GM10266 (cell line): ENCODE measurements at regions not wholly inside any gene's neighbourhood (a gene's known extent, or its start where the extent isn't known, plus 50 kb on each side); places are given as distances from the start of the nearest gene placed in this dataset.

Experiments used
- DNase-seq: peaks from one replicate; pipeline ENCODE4 v3.0.0; 2012; ENCODE audit errors: extremely low spot score
- TF ChIP-seq, protein P1 (sequence below): IDR thresholded peaks from 2 replicates; pipeline ENCODE4 v1.5.1; 2012; ENCODE audit warnings: mild to moderate bottlenecking, low read depth; ENCODE audit not compliant: control insufficient read depth, insufficient read depth; ENCODE audit errors: missing control alignments

DNA sequence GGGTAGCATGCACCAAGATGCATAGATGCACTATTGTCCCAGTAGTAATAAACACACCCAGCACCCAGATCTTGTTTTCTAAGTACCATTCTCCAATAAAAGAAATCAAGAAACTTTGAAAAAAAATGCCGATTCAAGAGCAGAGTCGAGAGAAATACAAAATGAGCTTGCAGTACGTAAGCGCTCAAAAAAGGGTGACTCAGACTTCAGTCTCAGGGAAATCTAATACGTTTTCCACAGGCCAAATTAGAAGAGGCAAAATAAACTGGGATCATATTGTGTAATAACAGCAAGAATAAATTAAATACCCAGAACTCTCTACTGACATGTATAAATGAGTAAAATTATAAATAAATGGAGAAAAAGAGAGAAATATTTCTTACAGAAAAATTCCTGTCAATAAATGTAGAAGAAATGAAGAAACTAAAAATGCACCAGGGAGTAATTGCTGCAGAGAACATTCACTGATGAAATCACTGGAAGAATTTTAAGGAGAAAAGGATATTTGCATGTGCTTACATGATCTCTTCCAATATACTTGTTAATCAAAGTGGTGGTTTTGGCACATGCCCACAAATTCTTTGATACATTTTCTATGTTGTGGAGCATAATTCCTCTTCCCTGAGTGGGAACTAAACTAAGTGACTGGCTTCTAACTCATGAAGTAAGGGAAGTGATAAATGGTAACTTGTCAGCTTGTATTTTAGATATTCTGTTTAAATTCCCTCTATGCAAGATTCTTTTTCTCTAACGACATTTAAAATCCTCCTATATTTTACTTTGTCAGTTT is 567.6 kb upstream of the ADAMTS16 start:
- DNase-seq, result no peak
- TF ChIP-seq, protein P1, sequence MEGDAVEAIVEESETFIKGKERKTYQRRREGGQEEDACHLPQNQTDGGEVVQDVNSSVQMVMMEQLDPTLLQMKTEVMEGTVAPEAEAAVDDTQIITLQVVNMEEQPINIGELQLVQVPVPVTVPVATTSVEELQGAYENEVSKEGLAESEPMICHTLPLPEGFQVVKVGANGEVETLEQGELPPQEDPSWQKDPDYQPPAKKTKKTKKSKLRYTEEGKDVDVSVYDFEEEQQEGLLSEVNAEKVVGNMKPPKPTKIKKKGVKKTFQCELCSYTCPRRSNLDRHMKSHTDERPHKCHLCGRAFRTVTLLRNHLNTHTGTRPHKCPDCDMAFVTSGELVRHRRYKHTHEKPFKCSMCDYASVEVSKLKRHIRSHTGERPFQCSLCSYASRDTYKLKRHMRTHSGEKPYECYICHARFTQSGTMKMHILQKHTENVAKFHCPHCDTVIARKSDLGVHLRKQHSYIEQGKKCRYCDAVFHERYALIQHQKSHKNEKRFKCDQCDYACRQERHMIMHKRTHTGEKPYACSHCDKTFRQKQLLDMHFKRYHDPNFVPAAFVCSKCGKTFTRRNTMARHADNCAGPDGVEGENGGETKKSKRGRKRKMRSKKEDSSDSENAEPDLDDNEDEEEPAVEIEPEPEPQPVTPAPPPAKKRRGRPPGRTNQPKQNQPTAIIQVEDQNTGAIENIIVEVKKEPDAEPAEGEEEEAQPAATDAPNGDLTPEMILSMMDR, result no peak

DNA sequence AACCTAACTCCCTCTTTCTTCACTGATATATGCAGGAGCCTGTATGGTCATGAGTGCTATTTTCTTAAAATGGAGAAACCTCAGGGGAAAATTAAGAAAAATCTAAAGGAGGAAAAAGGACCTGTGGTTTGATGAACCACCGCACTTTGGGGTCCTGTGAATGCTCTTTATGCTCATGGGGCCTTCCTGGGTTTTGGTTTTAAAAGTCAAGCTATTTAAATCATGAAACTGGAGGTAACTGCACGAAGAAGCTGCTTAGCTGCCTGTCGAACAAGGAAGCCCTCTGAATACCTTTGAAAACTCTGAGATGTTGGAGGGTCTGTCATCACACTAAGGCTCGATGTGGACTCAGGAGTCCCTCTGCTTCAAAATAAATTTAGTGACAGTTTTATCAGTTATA is 564.5 kb upstream of the ADAMTS16 start:
- DNase-seq, result no peak
- TF ChIP-seq, protein P1, result no peak

DNA sequence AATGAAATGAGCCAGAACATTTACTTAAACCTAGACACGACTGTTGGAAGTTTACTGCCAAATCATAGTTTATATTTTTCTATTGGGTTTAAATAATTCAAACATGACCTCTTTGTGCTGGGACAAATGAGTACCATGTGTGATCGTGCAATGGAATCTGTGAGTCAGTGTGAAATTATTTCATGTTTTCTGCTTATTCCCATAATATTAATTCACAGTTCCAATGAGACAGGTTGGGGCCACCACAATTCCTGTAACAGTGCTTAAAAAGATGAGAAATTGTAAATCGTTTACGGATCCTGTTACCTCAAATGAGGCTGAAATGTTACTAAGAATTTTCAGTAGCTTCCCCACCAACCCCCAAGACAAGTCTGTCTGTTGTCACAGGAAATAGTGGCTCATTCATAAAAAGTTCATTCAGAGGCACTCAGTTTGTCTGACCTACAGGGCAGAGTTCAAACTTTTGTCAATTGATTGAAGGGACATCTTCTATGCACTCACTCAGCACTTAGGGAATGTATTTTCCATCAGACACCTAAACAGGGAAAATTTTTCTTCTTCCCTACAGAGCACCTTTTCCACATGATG is 563.9 kb upstream of the ADAMTS16 start:
- TF ChIP-seq, protein P1, result no peak
- no peak for DNase-seq

DNA sequence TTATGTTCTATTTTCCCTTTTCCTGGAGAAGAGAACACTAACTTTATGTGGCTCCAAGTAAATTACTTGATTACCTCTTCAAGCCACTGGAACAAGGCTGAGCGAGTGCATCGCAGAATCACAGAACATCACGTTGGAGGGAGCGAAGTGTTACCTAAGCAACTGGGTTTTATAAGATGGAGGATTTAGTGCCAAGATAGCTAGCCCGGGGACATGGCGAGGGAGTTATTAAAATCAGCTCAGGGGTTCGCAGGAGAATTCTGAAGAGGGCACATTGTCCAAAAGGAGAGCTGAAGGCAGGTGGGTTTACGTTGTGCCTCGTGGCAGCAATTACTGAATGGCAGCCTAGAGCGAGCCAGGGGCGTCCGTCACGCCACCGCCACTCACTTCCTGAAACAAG is 563.2 kb upstream of the ADAMTS16 start:
- TF ChIP-seq, protein P1, result no peak
- no peak for DNase-seq

DNA sequence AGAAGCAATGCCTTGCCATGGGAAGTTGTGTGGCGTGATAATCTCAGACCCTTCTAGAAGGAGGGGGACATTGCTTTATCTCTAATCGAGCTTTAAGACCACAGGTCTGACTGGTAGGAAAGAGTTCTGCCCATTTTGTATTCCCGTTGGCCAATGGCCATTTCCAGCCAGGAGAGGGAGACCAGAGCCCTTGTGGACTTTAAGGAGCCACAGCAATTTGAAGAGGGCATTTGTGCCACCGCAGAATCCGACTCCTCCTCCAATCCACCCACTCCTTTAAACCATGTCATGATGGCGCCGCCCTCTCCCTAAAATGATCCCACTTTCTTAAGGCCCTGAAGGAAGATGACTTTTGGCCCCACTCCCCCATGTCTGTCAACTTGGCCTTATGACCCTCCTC is 560.5 kb upstream of the ADAMTS16 start:
- TF ChIP-seq, protein P1, result no peak
- no peak for DNase-seq

DNA sequence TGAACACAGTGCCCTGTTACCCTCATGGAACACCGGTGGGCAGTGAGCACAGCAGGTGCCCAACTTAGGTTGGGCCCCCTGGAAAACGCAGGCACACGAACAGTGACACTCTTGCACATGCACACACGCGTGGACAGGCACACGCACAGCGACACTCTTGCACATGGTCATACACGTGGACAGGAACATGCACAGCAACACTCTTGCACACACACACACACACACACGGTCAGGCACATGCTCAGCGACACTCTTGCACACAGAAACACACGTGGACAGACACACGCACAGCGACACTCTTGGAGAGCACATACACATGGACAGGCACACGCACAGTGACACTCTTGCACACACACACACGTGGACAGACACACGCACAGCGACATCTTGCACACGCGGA is 559.4 kb upstream of the ADAMTS16 start:
- TF ChIP-seq, protein P1, result no peak
- DNase-seq, result no peak

DNA sequence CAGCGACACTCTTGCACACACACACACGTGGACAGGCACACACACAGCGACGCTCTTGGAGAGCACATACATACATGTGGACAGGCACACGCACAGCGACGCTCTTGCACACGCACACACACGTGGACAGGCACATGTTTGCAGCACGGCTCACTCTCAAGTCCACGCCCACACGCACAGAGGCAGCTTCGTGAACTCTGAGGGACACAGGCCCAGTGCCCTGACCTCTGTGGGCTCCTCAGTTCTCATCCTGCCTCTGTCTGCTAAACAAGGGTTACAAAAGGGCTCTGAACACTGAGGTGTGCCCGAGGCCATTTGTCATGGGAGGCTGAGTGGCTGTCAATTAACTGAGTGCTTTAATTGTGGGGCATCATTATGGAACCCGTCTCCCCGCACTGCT is 558.8 kb upstream of the ADAMTS16 start:
- TF ChIP-seq, protein P1, result no peak
- DNase-seq, result no peak
